ENCODE measurements at regions not wholly inside any gene's neighbourhood (a gene's known extent, or its start where the extent isn't known, plus 50 kb on each side); places are given as distances from the start of the nearest gene placed in this dataset.
"Not testable (repeated sequence)": the region's sequence is repeated elsewhere in the genome, so short reads cannot be mapped to it uniquely, and the experiment has no call there.

- not testable (repeated sequence) for DNase-seq
Observed at GRCh38 chr16:88148682-88149081, 197.4 kb downstream of the BANP start.

- DNase-seq, result not testable (repeated sequence)
Observed at GRCh38 chr16:88149158-88149603, 197.9 kb downstream of the BANP start.

GRCh38 chr16:88149663-88150062 lies 198.4 kb downstream of the BANP start:
- not testable (repeated sequence) for DNase-seq

- not testable (repeated sequence) for DNase-seq
Observed at GRCh38 chr16:88150456-88151128, 199.4 kb downstream of the BANP start.

- not testable (repeated sequence) for DNase-seq
Observed at GRCh38 chr16:88151129-88151499, 199.9 kb downstream of the BANP start.

GRCh38 chr16:88151859-88152843 lies 200.9 kb downstream of the BANP start:
- DNase-seq, result not testable (repeated sequence)

GRCh38 chr16:88152879-88153278 lies 201.6 kb downstream of the BANP start:
- DNase-seq, result not testable (repeated sequence)

GRCh38 chr16:88153516-88153915 lies 202.3 kb downstream of the BANP start:
- DNase-seq, result not testable (repeated sequence)

GRCh38 chr16:88154886-88155285 lies 203.7 kb downstream of the BANP start:
- DNase-seq, result not testable (repeated sequence)

GRCh38 chr16:88155681-88156080 lies 204.4 kb downstream of the BANP start:
- not testable (repeated sequence) for DNase-seq

- not testable (repeated sequence) for DNase-seq
Observed at GRCh38 chr16:88156640-88157283, 205.5 kb downstream of the BANP start.

- DNase-seq, result not testable (repeated sequence)
Observed at GRCh38 chr16:88157686-88158085, 206.5 kb downstream of the BANP start.

- DNase-seq, result not testable (repeated sequence)
Observed at GRCh38 chr16:88158256-88159045, 207.2 kb downstream of the BANP start.

GRCh38 chr16:88159046-88159896 lies 208.0 kb downstream of the BANP start:
- DNase-seq, result not testable (repeated sequence)

GRCh38 chr16:88159897-88160335 lies 208.7 kb downstream of the BANP start:
- not testable (repeated sequence) for DNase-seq

- not testable (repeated sequence) for DNase-seq
Observed at GRCh38 chr16:88161191-88161590, 210.0 kb downstream of the BANP start.

- DNase-seq, result not testable (repeated sequence)
Observed at GRCh38 chr16:88161623-88162275, 210.5 kb downstream of the BANP start.

GRCh38 chr16:88162778-88163177 lies 211.5 kb downstream of the BANP start:
- DNase-seq, result not testable (repeated sequence)

GRCh38 chr16:88164196-88165039 lies 213.2 kb downstream of the BANP start:
- DNase-seq, result not testable (repeated sequence)
